Activated naive CD4-positive, alpha-beta T cell treated with anti-CD3 and anti-CD28 coated beads, Interleukin-2, amount 10 ng/mL, durations not matched to agents 7 days and 5 days (primary cell): ENCODE measurements at regions not wholly inside any gene's neighbourhood (a gene's known extent, or its start where the extent isn't known, plus 50 kb on each side); places are given as distances from the start of the nearest gene placed in this dataset.

ENCODE experiments used
- CTCF ChIA-PET: fragments of 350-600 bp; sonication (Branson Sonifier 250); formaldehyde crosslinking; loops from one replicate; lab custom pipeline; 2021; ENCODE audit warnings: antibody characterized with exemption; lab: Charles Lee
- DNase-seq: peaks from one replicate; pipeline ENCODE4 v3.0.0-alpha.2; 2020
- H3K27ac Mint-ChIP-seq: one replicate; pipeline ENCODE4 v1.8.0; 2021; ENCODE audit warnings: mild to moderate bottlenecking, moderate library complexity, mixed read lengths
- H3K27me3 Mint-ChIP-seq: one replicate; pipeline ENCODE4 v1.8.0; 2021; ENCODE audit warnings: mild to moderate bottlenecking, mixed read lengths
- H3K36me3 Mint-ChIP-seq: one replicate; pipeline ENCODE4 v1.8.0; 2021; ENCODE audit warnings: mixed read lengths
- H3K4me1 Mint-ChIP-seq: one replicate; pipeline ENCODE4 v1.8.0; 2021; ENCODE audit warnings: mixed read lengths
- H3K4me3 Mint-ChIP-seq: one replicate; pipeline ENCODE4 v1.8.0; 2021; ENCODE audit warnings: mild to moderate bottlenecking, moderate library complexity, mixed read lengths
- H3K9me3 Mint-ChIP-seq: one replicate; pipeline ENCODE4 v1.8.0; 2021; ENCODE audit warnings: mixed read lengths

GRCh38 chr7:131616487-131617200 is 60.2 kb upstream of the PODXL start:
- Mint-ChIP-seq H3K4me3 (no peak overlapping the region), H3K9me3 (no peaks in the 10 kb centered on the region)
- CTCF ChIA-PET = no interaction called here

GRCh38 chr7:131613909-131614308 is 57.5 kb upstream of the PODXL start:
- H3K4me3 Mint-ChIP-seq = no peak overlapping the region
- H3K4me1 Mint-ChIP-seq = no peaks in the 10 kb centered on the region
- H3K36me3 Mint-ChIP-seq = no peaks in the 10 kb centered on the region
- no peaks in the 10 kb centered on the region for H3K27me3 Mint-ChIP-seq
- H3K9me3 Mint-ChIP-seq = no peaks in the 10 kb centered on the region
- H3K27ac Mint-ChIP-seq = no peak overlapping the region
- DNase-seq = no peak
- CTCF ChIA-PET = no interaction called here

More at GRCh38 chr7:131616487-131617200, 60.2 kb upstream of the PODXL start:
- no peak overlapping the region for H3K27ac Mint-ChIP-seq
- H3K27me3 Mint-ChIP-seq = peaks cover 4% of the 10 kb centered on the region
- no peaks in the 10 kb centered on the region for H3K4me1 Mint-ChIP-seq
- no peak for DNase-seq
- H3K36me3 Mint-ChIP-seq = no peaks in the 10 kb centered on the region

- H3K9me3 Mint-ChIP-seq = no peaks in the 10 kb centered on the region
- CTCF ChIA-PET = no interaction called here
Measured at GRCh38 chr7:131610007-131610406, 53.6 kb upstream of the PODXL start.

GRCh38 chr7:131608116-131608500 is 51.7 kb upstream of the PODXL start:
- Mint-ChIP-seq H3K27ac (no peak overlapping the region), H3K36me3 (no peaks in the 10 kb centered on the region), H3K9me3 (no peaks in the 10 kb centered on the region), H3K4me1 (no peaks in the 10 kb centered on the region), H3K27me3 (peaks cover 47% of the 10 kb centered on the region), H3K4me3 (no peak overlapping the region)
- DNase-seq = no peak
- CTCF ChIA-PET = no interaction called here

More at GRCh38 chr7:131610007-131610406, 53.6 kb upstream of the PODXL start:
- Mint-ChIP-seq H3K27ac (no peak overlapping the region), H3K36me3 (no peaks in the 10 kb centered on the region), H3K4me1 (no peaks in the 10 kb centered on the region), H3K27me3 (peaks cover 34% of the 10 kb centered on the region), H3K4me3 (no peak overlapping the region)
- DNase-seq = no peak

- CTCF ChIA-PET = no interaction called here
- H3K4me1 Mint-ChIP-seq = no peaks in the 10 kb centered on the region
- H3K27ac Mint-ChIP-seq = no peak overlapping the region
Measured at GRCh38 chr7:131607291-131608115, 51.1 kb upstream of the PODXL start.

GRCh38 chr7:131606346-131607290 is 50.2 kb upstream of the PODXL start:
- Mint-ChIP-seq H3K36me3 (no peaks in the 10 kb centered on the region), H3K4me3 (no peak overlapping the region), H3K9me3 (no peaks in the 10 kb centered on the region), H3K27me3 (peaks cover 55% of the 10 kb centered on the region), H3K4me1 (no peaks in the 10 kb centered on the region), H3K27ac (no peak overlapping the region)
- CTCF ChIA-PET = no interaction called here
- no peak for DNase-seq

More at GRCh38 chr7:131607291-131608115, 51.1 kb upstream of the PODXL start:
- peaks cover 53% of the 10 kb centered on the region for H3K27me3 Mint-ChIP-seq
- no peaks in the 10 kb centered on the region for H3K36me3 Mint-ChIP-seq
- no peak overlapping the region for H3K4me3 Mint-ChIP-seq
- no peak for DNase-seq
- no peaks in the 10 kb centered on the region for H3K9me3 Mint-ChIP-seq
